HG02571 (cell line): ENCODE measurements at regions not wholly inside any gene's neighbourhood (a gene's known extent, or its start where the extent isn't known, plus 50 kb on each side); places are given as distances from the start of the nearest gene placed in this dataset.

Experiments used
- ATAC-seq: cut with Tn5 transposase; IDR thresholded peaks from one replicate; pipeline ENCODE4 v1.9.1; 2021; ENCODE audit warnings: mild to moderate bottlenecking, moderate library complexity; ENCODE audit not compliant: unreplicated experiment

- ATAC-seq = no peak
These were observed 62.8 kb upstream of the COL11A1 start for GRCh38 chr1:103171041-103171590.

GRCh38 chr1:103170609-103171008 lies 62.3 kb upstream of the COL11A1 start:
- no peak for ATAC-seq

GRCh38 chr1:103162360-103162759 lies 54.0 kb upstream of the COL11A1 start:
- no peak for ATAC-seq

- no peak for ATAC-seq
These were observed 52.0 kb upstream of the COL11A1 start for GRCh38 chr1:103160281-103160680.
